ENCODE measurements at regions not wholly inside any gene's neighbourhood (a gene's known extent, or its start where the extent isn't known, plus 50 kb on each side); places are given as distances from the start of the nearest gene placed in this dataset.

DNA sequence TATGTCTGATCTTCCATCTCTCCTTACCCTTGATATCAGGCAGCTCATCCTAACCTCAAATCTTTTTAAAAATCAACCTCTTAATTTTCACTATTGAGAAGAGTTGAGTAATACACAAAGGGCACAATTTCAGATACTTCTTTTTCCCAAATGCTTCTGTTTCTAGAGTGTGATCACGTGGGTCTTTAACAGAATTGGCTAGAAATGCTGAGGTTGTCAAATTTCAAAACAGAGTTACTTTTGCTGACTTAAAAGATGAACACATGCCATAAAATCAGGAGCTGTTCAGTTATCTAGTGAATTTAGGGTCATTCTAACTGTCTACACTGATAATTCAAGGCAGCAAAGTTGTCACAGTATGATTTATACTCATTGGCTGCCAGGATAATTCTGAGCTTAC, 63.6 kb upstream of the NGF start:
- no peak for DNase-seq (ENCODE audit: extremely low spot score)
- Histone ChIP-seq H3K4me1 (ENCODE audit: insufficient read depth) (no peaks in the 10 kb centered on the region), H3K27ac (ENCODE audit: low read depth) (no peak overlapping the region), H3K4me3 (ENCODE audit: low read depth, low read length) (no peak overlapping the region), H3K36me3 (ENCODE audit: insufficient read depth) (no peaks in the 10 kb centered on the region)
- WGBS, result 53% methylated on average over 1 of the region's 1 CpG

DNA sequence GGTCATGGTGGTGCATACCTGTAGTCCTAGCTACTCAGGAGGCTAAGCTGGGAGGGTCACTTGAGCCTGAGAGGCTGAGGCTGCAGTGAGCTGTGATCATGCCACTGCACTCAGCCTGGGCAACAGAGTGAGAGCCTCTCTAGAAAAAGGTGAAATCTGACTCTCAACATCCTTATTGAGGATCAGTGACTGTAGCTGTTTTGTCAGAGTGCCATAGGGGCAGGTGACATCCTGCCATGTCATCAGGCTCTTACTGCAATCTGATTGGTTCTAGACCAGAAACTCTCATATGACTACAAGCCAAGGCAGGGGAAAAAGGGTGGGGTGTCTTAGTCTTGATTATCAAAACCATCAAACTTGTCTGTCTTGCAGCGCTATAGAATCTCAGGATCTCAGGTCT, 62.8 kb upstream of the NGF start:
- H3K27ac ChIP-seq (ENCODE audit: low read depth), result no peak overlapping the region
- 88% methylated on average over 1 of the region's 1 CpG for WGBS
- no peaks in the 10 kb centered on the region for H3K36me3 ChIP-seq (ENCODE audit: insufficient read depth)
- no peak for DNase-seq (ENCODE audit: extremely low spot score)
- no peaks in the 10 kb centered on the region for H3K4me1 ChIP-seq (ENCODE audit: insufficient read depth)
- H3K4me3 ChIP-seq (ENCODE audit: low read depth, low read length), result no peak overlapping the region

DNA sequence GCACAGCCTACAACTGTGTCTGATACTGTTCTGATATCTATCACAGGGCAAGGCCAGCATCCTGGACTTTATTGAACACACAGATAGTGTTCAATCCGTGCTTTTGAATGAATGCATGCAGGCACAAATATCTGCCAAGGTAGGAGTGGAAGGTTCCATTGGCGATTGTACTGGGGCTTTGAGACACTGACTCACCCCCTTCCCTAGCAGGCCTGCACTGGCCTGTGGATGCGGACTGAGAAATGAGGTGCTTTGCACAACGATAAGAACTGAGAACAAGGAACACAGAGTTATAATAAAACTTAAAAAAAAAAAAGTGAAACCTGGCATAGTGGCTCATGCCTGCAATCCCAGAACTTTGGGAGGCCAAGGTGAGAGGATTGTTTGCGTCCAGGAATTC, 62.4 kb upstream of the NGF start:
- WGBS, result 67% methylated on average over 5 of the region's 5 CpGs
- no peak for DNase-seq (ENCODE audit: extremely low spot score)
- H3K36me3 ChIP-seq (ENCODE audit: insufficient read depth), result no peaks in the 10 kb centered on the region
- no peak overlapping the region for H3K27ac ChIP-seq (ENCODE audit: low read depth)
- no peaks in the 10 kb centered on the region for H3K4me1 ChIP-seq (ENCODE audit: insufficient read depth)
- H3K4me3 ChIP-seq (ENCODE audit: low read depth, low read length), result no peak overlapping the region

DNA sequence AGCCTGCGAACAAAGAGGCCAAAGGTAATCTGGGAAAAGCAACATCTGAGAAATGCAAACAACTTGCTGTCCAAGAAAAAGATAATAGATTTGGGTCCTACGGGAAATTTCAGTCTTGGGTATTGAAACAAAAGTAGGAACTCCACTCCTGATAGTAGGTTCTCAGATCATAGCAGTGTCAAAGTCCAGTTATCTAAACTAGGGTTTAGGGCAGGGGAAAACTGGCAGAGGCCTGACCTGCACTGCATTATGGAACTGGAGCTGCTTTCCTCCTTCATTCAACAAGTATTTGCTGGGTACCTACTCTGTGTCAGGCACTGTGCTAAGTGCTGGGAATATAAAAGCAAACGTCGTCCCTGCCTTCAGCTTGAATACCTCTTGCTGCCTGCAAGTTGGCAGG, 60.7 kb upstream of the NGF start:
- Histone ChIP-seq H3K36me3 (ENCODE audit: insufficient read depth) (no peaks in the 10 kb centered on the region), H3K27ac (ENCODE audit: low read depth) (no peak overlapping the region), H3K4me3 (ENCODE audit: low read depth, low read length) (no peak overlapping the region), H3K4me1 (ENCODE audit: insufficient read depth) (no peaks in the 10 kb centered on the region)
- no peak for DNase-seq (ENCODE audit: extremely low spot score)
- 81% methylated on average over 4 of the region's 4 CpGs for WGBS
